OCI-LY7 (cell line): ENCODE measurements at regions not wholly inside any gene's neighbourhood (a gene's known extent, or its start where the extent isn't known, plus 50 kb on each side); places are given as distances from the start of the nearest gene placed in this dataset.

Source experiments
- BruUV-seq: library from RNA; stranded (reverse); fragments of 400-500 nt; replicated peaks from 2 replicates; lab custom pipeline; 2021; lab: Mats Ljungman, UMichigan
- CTCF ChIA-PET: fragments of 300-600 bp; sonication (Branson Sonifier 250); formaldehyde crosslinking; loops from one replicate; lab custom pipeline; 2022; ENCODE audit warnings: antibody characterized with exemption; ENCODE audit not compliant: unreplicated experiment; lab: Charles Lee
- POLR2A ChIA-PET: fragments of 300-600 bp; sonication (Branson Sonifier 250); formaldehyde crosslinking; loops from one replicate; lab custom pipeline; 2022; ENCODE audit warnings: antibody characterized with exemption; lab: Charles Lee
- DNase-seq: peaks from one replicate; pipeline ENCODE4 v3.0.0-alpha.2; 2015; ENCODE audit warnings: low spot score
- H2AFZ ChIP-seq: fragments of 200-600 bp; sonication (generic), shearing (Covaris generic); 2 replicates; pipeline ENCODE4 v1.6.1; 2014; ENCODE audit warnings: mild to moderate bottlenecking, antibody characterized with exemption, low read length, moderate library complexity
- H3K27ac ChIP-seq: fragments of 200-600 bp; sonication (generic); 2 replicates; pipeline ENCODE4 v1.5.1; 2014; ENCODE audit warnings: mixed run types, low read depth, mild to moderate bottlenecking, moderate library complexity, low read length, inconsistent platforms; ENCODE audit not compliant: poor library complexity, severe bottlenecking
- H3K36me3 ChIP-seq: fragments of 200-600 bp; sonication (generic); 2 replicates; pipeline ENCODE4 v1.6.1; 2014; ENCODE audit warnings: mild to moderate bottlenecking, antibody characterized with exemption, low read length, moderate library complexity, mixed read lengths; ENCODE audit not compliant: insufficient read depth
- H3K4me1 ChIP-seq: fragments of 200-600 bp; sonication (generic); 2 replicates; pipeline ENCODE4 v1.5.1; 2014; ENCODE audit warnings: mild to moderate bottlenecking, low read length; ENCODE audit not compliant: insufficient read depth, poor library complexity, severe bottlenecking
- H3K4me2 ChIP-seq: fragments of 200-600 bp; sonication (generic); 2 replicates; pipeline ENCODE4 v1.6.1; 2014; ENCODE audit warnings: mild to moderate bottlenecking, low read length
- H3K4me3 ChIP-seq: fragments of 200-600 bp; sonication (generic); 2 replicates; pipeline ENCODE4 v1.5.1; 2014; ENCODE audit warnings: mild to moderate bottlenecking, low read depth, low read length; ENCODE audit not compliant: poor library complexity, severe bottlenecking
- H3K79me2 ChIP-seq: fragments of 200-600 bp; sonication (generic); 2 replicates; pipeline ENCODE4 v1.6.1; 2016; ENCODE audit warnings: low read depth, mild to moderate bottlenecking, low read length, moderate library complexity, mixed read lengths; ENCODE audit not compliant: insufficient read depth
- H3K9me2 ChIP-seq: fragments of 200-600 bp; sonication (generic); 2 replicates; pipeline ENCODE4 v1.6.1; 2016; ENCODE audit warnings: mild to moderate bottlenecking, low read length, mixed read lengths; ENCODE audit not compliant: insufficient read depth
- H3K9me3 ChIP-seq: fragments of 200-600 bp; sonication (generic); 2 replicates; pipeline ENCODE4 v1.6.1; 2014; ENCODE audit warnings: mild to moderate bottlenecking, mixed run types, low read length, mixed read lengths
- H4K20me1 ChIP-seq: fragments of 200-600 bp; sonication (generic); 2 replicates; pipeline ENCODE4 v1.6.1; 2014; ENCODE audit warnings: mild to moderate bottlenecking, antibody characterized with exemption, low read length, moderate library complexity, mixed read lengths; ENCODE audit not compliant: insufficient read depth
- EZH2phosphoT487 ChIP-seq: fragments of 200-600 bp; sonication (generic); IDR thresholded peaks from 2 replicates; pipeline ENCODE4 v1.6.1; 2018; ENCODE audit warnings: low read depth, borderline replicate concordance, mild to moderate bottlenecking, mixed run types, antibody characterized with exemption, low read length, moderate library complexity, mixed read lengths
- intact Hi-C: fragments of 100-400 bp; cut with micrococcal nuclease; formaldehyde crosslinking; loops from one replicate; pipeline ENCODE4 v1.10.0; 2022; ENCODE audit not compliant: unreplicated experiment
- TF ChIP-seq, protein P1 (sequence below): fragments of 200-600 bp; sonication (generic); conservative IDR thresholded peaks from 2 replicates; pipeline ENCODE4 v1.5.1; 2014; ENCODE audit warnings: mild to moderate bottlenecking, antibody characterized with exemption, low read length, moderate library complexity, mixed read lengths

DNA sequence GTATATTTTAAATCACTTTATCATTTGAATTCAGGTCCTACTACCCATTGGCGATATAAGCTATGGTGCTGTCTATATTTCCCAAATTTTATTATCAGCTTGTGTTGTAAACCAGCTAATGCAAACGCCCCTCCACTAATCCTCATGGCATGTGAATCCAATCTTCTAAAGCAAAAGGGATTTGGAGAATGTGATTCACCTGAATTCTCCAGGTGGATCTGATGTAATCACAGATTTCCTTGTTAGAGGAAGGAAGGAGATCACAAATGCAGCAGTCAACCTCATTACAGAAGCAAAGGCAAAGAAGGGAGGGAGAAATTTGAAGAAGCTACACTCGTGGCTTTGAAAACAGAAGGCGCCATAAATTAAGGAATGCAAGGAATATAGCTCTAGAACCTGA is 431.1 kb upstream of the CDH19 start:
- no TSS peak for BruUV-seq
- Histone ChIP-seq H3K9me3 (no peaks in the 10 kb centered on the region), H3K79me2 (no peaks in the 10 kb centered on the region), H3K4me2 (no peak overlapping the region), H3K27ac (no peak overlapping the region), H3K9me2 (no peaks in the 10 kb centered on the region), H4K20me1 (no peaks in the 10 kb centered on the region), H3K36me3 (no peaks in the 10 kb centered on the region), H3K4me1 (no peaks in the 10 kb centered on the region), H3K4me3 (no peak overlapping the region), H2AFZ (no peak overlapping the region)
- ChIA-PET POLR2A (no interaction called here), CTCF (no interaction called here)
- no peak for TF ChIP-seq EZH2phosphoT487
- TF ChIP-seq, protein P1, sequence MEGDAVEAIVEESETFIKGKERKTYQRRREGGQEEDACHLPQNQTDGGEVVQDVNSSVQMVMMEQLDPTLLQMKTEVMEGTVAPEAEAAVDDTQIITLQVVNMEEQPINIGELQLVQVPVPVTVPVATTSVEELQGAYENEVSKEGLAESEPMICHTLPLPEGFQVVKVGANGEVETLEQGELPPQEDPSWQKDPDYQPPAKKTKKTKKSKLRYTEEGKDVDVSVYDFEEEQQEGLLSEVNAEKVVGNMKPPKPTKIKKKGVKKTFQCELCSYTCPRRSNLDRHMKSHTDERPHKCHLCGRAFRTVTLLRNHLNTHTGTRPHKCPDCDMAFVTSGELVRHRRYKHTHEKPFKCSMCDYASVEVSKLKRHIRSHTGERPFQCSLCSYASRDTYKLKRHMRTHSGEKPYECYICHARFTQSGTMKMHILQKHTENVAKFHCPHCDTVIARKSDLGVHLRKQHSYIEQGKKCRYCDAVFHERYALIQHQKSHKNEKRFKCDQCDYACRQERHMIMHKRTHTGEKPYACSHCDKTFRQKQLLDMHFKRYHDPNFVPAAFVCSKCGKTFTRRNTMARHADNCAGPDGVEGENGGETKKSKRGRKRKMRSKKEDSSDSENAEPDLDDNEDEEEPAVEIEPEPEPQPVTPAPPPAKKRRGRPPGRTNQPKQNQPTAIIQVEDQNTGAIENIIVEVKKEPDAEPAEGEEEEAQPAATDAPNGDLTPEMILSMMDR = no peak
- intact Hi-C loops = no loop called here
- no peak for DNase-seq

DNA sequence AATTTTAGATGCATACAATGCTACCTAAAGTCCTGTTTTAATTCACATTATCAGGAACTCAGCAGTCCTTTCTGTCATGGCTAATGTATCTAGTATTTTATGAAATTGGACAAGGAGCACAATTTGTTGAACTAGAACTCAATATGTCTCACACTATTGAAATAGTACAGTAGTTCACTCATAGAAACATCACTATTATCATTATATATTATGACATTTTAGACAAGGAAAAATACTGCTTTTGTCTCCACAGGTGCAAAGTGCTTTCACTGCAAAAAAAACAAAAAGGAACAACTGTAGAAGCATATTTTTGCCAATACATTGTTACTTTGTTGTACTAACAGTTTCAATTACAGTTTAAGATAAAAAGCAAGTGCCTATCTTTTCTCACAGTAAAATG is 419.2 kb upstream of the CDH19 start:
- no TSS peak for BruUV-seq
- no peak overlapping the region for H3K4me2 ChIP-seq

DNA sequence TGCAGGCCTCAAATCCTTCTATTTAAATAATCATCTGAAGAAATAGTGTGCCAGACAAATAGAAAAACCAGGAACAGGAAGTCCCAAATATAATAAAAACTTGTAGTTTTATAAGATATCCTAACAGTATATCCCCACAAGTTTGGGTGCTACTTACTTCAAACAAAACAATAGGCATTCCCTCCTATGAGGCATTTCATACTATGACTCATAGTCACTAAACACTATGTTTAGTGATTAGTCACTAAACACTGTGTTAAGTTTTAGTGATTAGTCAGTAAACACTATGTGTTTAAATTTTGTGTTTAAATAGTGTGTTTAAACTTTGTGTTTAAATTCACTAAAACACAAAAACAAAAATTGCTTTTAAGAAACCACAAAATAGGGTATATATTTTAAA is 407.0 kb upstream of the CDH19 start:
- TF ChIP-seq, protein P1 = no peak
- TF ChIP-seq EZH2phosphoT487 = no peak
- Histone ChIP-seq H3K36me3 (no peaks in the 10 kb centered on the region), H3K27ac (no peak overlapping the region), H3K9me2 (no peaks in the 10 kb centered on the region), H3K4me3 (no peak overlapping the region), H3K9me3 (no peaks in the 10 kb centered on the region), H3K4me2 (no peak overlapping the region), H3K79me2 (no peaks in the 10 kb centered on the region), H4K20me1 (no peaks in the 10 kb centered on the region), H3K4me1 (no peaks in the 10 kb centered on the region), H2AFZ (no peak overlapping the region)
- no TSS peak for BruUV-seq
- CTCF ChIA-PET = no interaction called here
- intact Hi-C loops = no loop called here
- POLR2A ChIA-PET = no interaction called here
- DNase-seq = no peak

More for the DNA sequence above, 419.2 kb upstream of the CDH19 start:
- no peak for DNase-seq
- ChIA-PET CTCF (no interaction called here), POLR2A (no interaction called here)
- H3K4me1 ChIP-seq = no peaks in the 10 kb centered on the region
- no peak overlapping the region for H2AFZ ChIP-seq
- no peaks in the 10 kb centered on the region for H4K20me1 ChIP-seq
- H3K36me3 ChIP-seq = no peaks in the 10 kb centered on the region
- intact Hi-C loops = no loop called here
- no peak overlapping the region for H3K27ac ChIP-seq
- H3K9me2 ChIP-seq = no peaks in the 10 kb centered on the region
- H3K4me3 ChIP-seq = no peak overlapping the region
- H3K79me2 ChIP-seq = no peaks in the 10 kb centered on the region
- no peaks in the 10 kb centered on the region for H3K9me3 ChIP-seq
- no peak for TF ChIP-seq EZH2phosphoT487
- TF ChIP-seq, protein P1 = no peak
